NCI-H1417 (cell line): ENCODE measurements at regions not wholly inside any gene's neighbourhood (a gene's known extent, or its start where the extent isn't known, plus 50 kb on each side); places are given as distances from the start of the nearest gene placed in this dataset.
A peak's percentile ranks its signal among the peaks of the same experiment; 100 is the strongest.

ENCODE experiments used
- DNase-seq, 3 experiments: peaks; one replicate each; lab custom pipeline; 2025; lab: John Stamatoyannopoulos, UW

- no peak for DNase-seq
Observed at GRCh38 chr13:85091631-85092234, 707.5 kb downstream of the SLITRK6 start.

GRCh38 chr13:85089186-85089585 lies 710.0 kb downstream of the SLITRK6 start:
- DNase-seq, result no peak

- DNase-seq, result no peak
Observed at GRCh38 chr13:85080691-85081090, 718.5 kb downstream of the SLITRK6 start.

GRCh38 chr13:85076343-85076742 lies 722.9 kb downstream of the SLITRK6 start:
- DNase-seq, result no peak

- no peak for DNase-seq
Observed at GRCh38 chr13:85074543-85075313, 724.5 kb downstream of the SLITRK6 start.

GRCh38 chr13:85068231-85068630 lies 731.0 kb downstream of the SLITRK6 start:
- DNase-seq, result peak in 1 of 3 experiments; percentile 20

- DNase-seq, result peak in 2 of 3 experiments; percentile 78 to 97
Observed at GRCh38 chr13:85040215-85040614, 759.0 kb downstream of the SLITRK6 start.

- no peak for DNase-seq
Observed at GRCh38 chr13:85031771-85032170, 767.4 kb downstream of the SLITRK6 start.

GRCh38 chr13:85028035-85028434 lies 771.2 kb downstream of the SLITRK6 start:
- no peak for DNase-seq

GRCh38 chr13:85019121-85019520 lies 780.1 kb downstream of the SLITRK6 start:
- no peak for DNase-seq

GRCh38 chr13:85013006-85013405 lies 786.2 kb downstream of the SLITRK6 start:
- DNase-seq, result no peak

- no peak for DNase-seq
Observed at GRCh38 chr13:85009447-85009846, 789.8 kb downstream of the SLITRK6 start.

GRCh38 chr13:84999252-84999651 lies 800.0 kb downstream of the SLITRK6 start:
- no peak for DNase-seq

- DNase-seq, result no peak
Observed at GRCh38 chr13:84998681-84999080, 800.5 kb downstream of the SLITRK6 start.

GRCh38 chr13:84997858-84998257 lies 801.4 kb downstream of the SLITRK6 start:
- DNase-seq, result no peak

- no peak for DNase-seq
Observed at GRCh38 chr13:84994582-84994981, 804.6 kb downstream of the SLITRK6 start.

GRCh38 chr13:84985860-84986259 lies 813.4 kb downstream of the SLITRK6 start:
- DNase-seq, result no peak

GRCh38 chr13:84983321-84983720 lies 815.9 kb downstream of the SLITRK6 start:
- DNase-seq, result no peak

- DNase-seq, result no peak
Observed at GRCh38 chr13:84980571-84980970, 818.6 kb downstream of the SLITRK6 start.

GRCh38 chr13:84978851-84979250 lies 820.4 kb downstream of the SLITRK6 start:
- peak in 1 of 3 experiments; percentile 54 for DNase-seq

- DNase-seq, result no peak
Observed at GRCh38 chr13:84973661-84974060, 825.6 kb downstream of the SLITRK6 start.

- no peak for DNase-seq
Observed at GRCh38 chr13:84972907-84973306, 826.3 kb downstream of the SLITRK6 start.

- no peak for DNase-seq
Observed at GRCh38 chr13:84962849-84963248, 836.4 kb downstream of the SLITRK6 start.
